GM23248 (cell line): ENCODE measurements at regions not wholly inside any gene's neighbourhood (a gene's known extent, or its start where the extent isn't known, plus 50 kb on each side); places are given as distances from the start of the nearest gene placed in this dataset.
A peak's percentile ranks its signal among the peaks of the same experiment; 100 is the strongest.
"Not testable (repeated sequence)": the region's sequence is repeated elsewhere in the genome, so short reads cannot be mapped to it uniquely, and the experiment has no call there.

ENCODE experiments used
- DNase-seq: peaks from one replicate; pipeline ENCODE4 v3.0.0-alpha.2; 2015
- H2AFZ ChIP-seq: fragments of 200-600 bp; sonication (generic); 2 replicates; pipeline ENCODE4 v1.6.1; 2016; ENCODE audit warnings: antibody characterized with exemption
- H3F3A ChIP-seq: fragments of 200-600 bp; sonication (generic); 2 replicates; pipeline ENCODE4 v1.6.1; 2016; ENCODE audit warnings: mild to moderate bottlenecking, antibody characterized with exemption, mixed run types; ENCODE audit not compliant: insufficient read depth
- H3K27ac ChIP-seq: fragments of 200-600 bp; sonication (generic); 2 replicates; pipeline ENCODE4 v1.5.1; 2016; ENCODE audit warnings: mild to moderate bottlenecking
- H3K27me3 ChIP-seq: fragments of 200-600 bp; sonication (generic); replicated peaks from 2 replicates; pipeline ENCODE4 v1.6.1; 2016; ENCODE audit warnings: mild to moderate bottlenecking; ENCODE audit not compliant: insufficient read depth
- H3K36me3 ChIP-seq: fragments of 200-600 bp; sonication (generic); 2 replicates; pipeline ENCODE4 v1.6.1; 2016; ENCODE audit warnings: low read depth, mild to moderate bottlenecking
- H3K4me1 ChIP-seq: fragments of 200-600 bp; sonication (generic); 2 replicates; pipeline ENCODE4 v1.6.1; 2016; ENCODE audit warnings: mild to moderate bottlenecking; ENCODE audit not compliant: insufficient read depth
- H3K4me2 ChIP-seq: fragments of 200-600 bp; sonication (generic); one replicate; pipeline ENCODE4 v1.6.1; 2016; ENCODE audit warnings: mild to moderate bottlenecking; ENCODE audit not compliant: unreplicated experiment
- H3K4me3 ChIP-seq: fragments of 200-600 bp; sonication (generic); 2 replicates; pipeline ENCODE4 v1.5.1; 2016; ENCODE audit warnings: mild to moderate bottlenecking
- H3K79me2 ChIP-seq: fragments of 200-600 bp; sonication (generic); 2 replicates; pipeline ENCODE4 v1.6.1; 2016; ENCODE audit warnings: mild to moderate bottlenecking; ENCODE audit not compliant: insufficient read depth
- H3K9ac ChIP-seq: fragments of 200-600 bp; sonication (generic); 2 replicates; pipeline ENCODE4 v1.6.1; 2016; ENCODE audit warnings: mild to moderate bottlenecking
- H3K9me2 ChIP-seq: fragments of 200-600 bp; sonication (generic); 2 replicates; pipeline ENCODE4 v1.6.1; 2016; ENCODE audit warnings: mixed run types, mild to moderate bottlenecking, moderate library complexity; ENCODE audit not compliant: insufficient read depth
- H3K9me3 ChIP-seq: fragments of 200-600 bp; sonication (generic); one replicate; pipeline ENCODE4 v1.6.1; 2017; ENCODE audit warnings: low read depth
- H4K20me1 ChIP-seq: fragments of 200-600 bp; sonication (generic); 2 replicates; pipeline ENCODE4 v1.6.0; 2016; ENCODE audit not compliant: insufficient read depth
- EZH2 ChIP-seq: fragments of 200-600 bp; sonication (generic); IDR thresholded peaks from 2 replicates; pipeline ENCODE4 v1.6.1; 2018; ENCODE audit warnings: antibody characterized with exemption, mild to moderate bottlenecking; ENCODE audit not compliant: insufficient read depth, poor library complexity, severe bottlenecking
- EZH2phosphoT487 ChIP-seq: fragments of 200-600 bp; sonication (generic); IDR thresholded peaks from 2 replicates; pipeline ENCODE4 v1.6.1; 2018; ENCODE audit warnings: antibody characterized with exemption, moderate library complexity, mild to moderate bottlenecking, low read depth; ENCODE audit not compliant: insufficient read depth
- WGBS, 2 experiments: methylation state at CpG; one replicate each; pipeline ENCODE4 v1.1.6; 2015 to 2017; ENCODE audit warnings: low lambda C conversion rate in 2 of 2, low coverage in 1 of 2; ENCODE audit errors: missing lambda C conversion rate in 2 of 2; 5-methylcytosine and 5-hydroxymethylcytosine counted together
- in situ Hi-C: fragments of 300-500 bp; cut with MboI; formaldehyde crosslinking; loops from 2 replicates; pipeline ENCODE4 v1.15.0; 2020

- 52 to 65% methylated on average over 2 of the region's 2 CpGs for WGBS, 2 experiments
- Histone ChIP-seq H3K27ac (no peak overlapping the region), H3K27me3 (peaks cover 12% of the 10 kb centered on the region), H3K9me2 (no peaks in the 10 kb centered on the region), H3K79me2 (no peaks in the 10 kb centered on the region), H3K4me2 (no peak overlapping the region), H3K9ac (no peak overlapping the region), H3F3A (no peaks in the 10 kb centered on the region), H3K4me3 (no peak overlapping the region), H2AFZ (no peak overlapping the region), H3K4me1 (peaks cover 10% of the 10 kb centered on the region), H4K20me1 (no peaks in the 10 kb centered on the region), H3K36me3 (no peaks in the 10 kb centered on the region), H3K9me3 (no peaks in the 10 kb centered on the region)
- DNase-seq, result no peak
- TF ChIP-seq EZH2 (no peak), EZH2phosphoT487 (no peak)
- in situ Hi-C loops, result no loop called here
Measured at GRCh38 chr10:46218921-46219320, 67.9 kb upstream of the ANTXRL start.

GRCh38 chr10:46219431-46219990, 67.3 kb upstream of the ANTXRL start:
- H2AFZ ChIP-seq, DNase-seq, H3K4me2 ChIP-seq, H3K9me3 ChIP-seq, H3K27ac ChIP-seq, H3F3A ChIP-seq, H3K79me2 ChIP-seq, H3K4me3 ChIP-seq, H3K36me3 ChIP-seq, H3K4me1 ChIP-seq, H3K9me2 ChIP-seq, H4K20me1 ChIP-seq, in situ Hi-C loops, H3K9ac ChIP-seq: not testable (repeated sequence)
- H3K27me3 ChIP-seq, result peaks cover 12% of the 10 kb centered on the region
- 43 to 53% methylated on average over 5 of the region's 5 CpGs for WGBS, 2 experiments

- Histone ChIP-seq H3K4me1 (peaks cover 10% of the 10 kb centered on the region), H3K9me3 (no peaks in the 10 kb centered on the region), H3K79me2 (no peaks in the 10 kb centered on the region), H2AFZ (no peak overlapping the region), H3K36me3 (no peaks in the 10 kb centered on the region), H3K27ac (no peak overlapping the region), H3K4me3 (no peak overlapping the region), H3K9me2 (no peaks in the 10 kb centered on the region), H3K27me3 (peaks cover 12% of the 10 kb centered on the region), H4K20me1 (no peaks in the 10 kb centered on the region), H3K4me2 (no peak overlapping the region), H3F3A (no peaks in the 10 kb centered on the region), H3K9ac (no peak overlapping the region)
- TF ChIP-seq EZH2phosphoT487 (no peak), EZH2 (no peak)
- no peak for DNase-seq
- in situ Hi-C loops, result no loop called here
- WGBS, 2 experiments, result 46 to 69% methylated on average over 5 of the region's 5 CpGs
Measured at GRCh38 chr10:46220187-46220586, 66.6 kb upstream of the ANTXRL start.

GRCh38 chr10:46220872-46221538, 65.8 kb upstream of the ANTXRL start:
- H2AFZ ChIP-seq, result no peak overlapping the region
- H3K27me3 ChIP-seq, result peaks cover 7% of the 10 kb centered on the region
- no peaks in the 10 kb centered on the region for H3K9me2 ChIP-seq
- in situ Hi-C loops, result no loop called here
- H3K79me2 ChIP-seq, result no peaks in the 10 kb centered on the region
- no peaks in the 10 kb centered on the region for H3F3A ChIP-seq
- H3K4me1 ChIP-seq, result peaks cover 10% of the 10 kb centered on the region
- peak; percentile 20 for DNase-seq
- TF ChIP-seq EZH2phosphoT487 (no peak), EZH2 (no peak)
- no peak overlapping the region for H3K27ac ChIP-seq
- H3K9ac ChIP-seq, result no peak overlapping the region
- no peaks in the 10 kb centered on the region for H4K20me1 ChIP-seq
- no peaks in the 10 kb centered on the region for H3K36me3 ChIP-seq
- H3K4me2 ChIP-seq, result no peak overlapping the region
- no peak overlapping the region for H3K4me3 ChIP-seq
- WGBS, 2 experiments, result 52 to 59% methylated on average over 9 of the region's 9 CpGs
- no peaks in the 10 kb centered on the region for H3K9me3 ChIP-seq
